ENCODE measurements at regions not wholly inside any gene's neighbourhood (a gene's known extent, or its start where the extent isn't known, plus 50 kb on each side); places are given as distances from the start of the nearest gene placed in this dataset.

GRCh38 chr12:127780881-127781280, 486.1 kb upstream of the TMEM132C start:
- H3K9me3 ChIP-seq (ENCODE audit: control insufficient read depth in 1 of 2, low read length in 2 of 2), result no peaks in the 10 kb centered on the region
- H3K4me1 ChIP-seq (ENCODE audit: control insufficient read depth in 1 of 2, insufficient read depth in 2 of 2, low read length in 2 of 2), result no peaks in the 10 kb centered on the region
- no peaks in the 10 kb centered on the region for H3K36me3 ChIP-seq (ENCODE audit: control insufficient read depth in 1 of 2, insufficient read depth in 2 of 2, low read length in 2 of 2)
- no peak overlapping the region for H3K4me3 ChIP-seq (ENCODE audit: low read depth in 1 of 2, low read length in 2 of 2)
- H3K27me3 ChIP-seq (ENCODE audit: low read depth, low read length), result no peaks in the 10 kb centered on the region
- no peak overlapping the region for H3K27ac ChIP-seq (ENCODE audit: low read length)

GRCh38 chr12:127781336-127781735, 485.6 kb upstream of the TMEM132C start:
- H3K27ac ChIP-seq (ENCODE audit: low read length), result no peak overlapping the region
- no peaks in the 10 kb centered on the region for H3K27me3 ChIP-seq (ENCODE audit: low read depth, low read length)
- H3K36me3 ChIP-seq (ENCODE audit: control insufficient read depth in 1 of 2, insufficient read depth in 2 of 2, low read length in 2 of 2), result no peaks in the 10 kb centered on the region
- H3K4me1 ChIP-seq (ENCODE audit: control insufficient read depth in 1 of 2, insufficient read depth in 2 of 2, low read length in 2 of 2), result no peaks in the 10 kb centered on the region
- H3K9me3 ChIP-seq (ENCODE audit: control insufficient read depth in 1 of 2, low read length in 2 of 2), result no peaks in the 10 kb centered on the region
- no peak overlapping the region for H3K4me3 ChIP-seq (ENCODE audit: low read depth in 1 of 2, low read length in 2 of 2)

- H3K36me3 ChIP-seq (ENCODE audit: control insufficient read depth in 1 of 2, insufficient read depth in 2 of 2, low read length in 2 of 2), result no peaks in the 10 kb centered on the region
- H3K27ac ChIP-seq (ENCODE audit: low read length), result no peak overlapping the region
- H3K4me3 ChIP-seq (ENCODE audit: low read depth in 1 of 2, low read length in 2 of 2), result no peak overlapping the region
- no peaks in the 10 kb centered on the region for H3K9me3 ChIP-seq (ENCODE audit: control insufficient read depth in 1 of 2, low read length in 2 of 2)
- no peaks in the 10 kb centered on the region for H3K4me1 ChIP-seq (ENCODE audit: control insufficient read depth in 1 of 2, insufficient read depth in 2 of 2, low read length in 2 of 2)
- H3K27me3 ChIP-seq (ENCODE audit: low read depth, low read length), result no peaks in the 10 kb centered on the region
Observed at GRCh38 chr12:127785540-127785939, 481.4 kb upstream of the TMEM132C start.

GRCh38 chr12:127785986-127786590, 480.9 kb upstream of the TMEM132C start:
- no peaks in the 10 kb centered on the region for H3K9me3 ChIP-seq (ENCODE audit: control insufficient read depth in 1 of 2, low read length in 2 of 2)
- no peak overlapping the region for H3K27ac ChIP-seq (ENCODE audit: low read length)
- no peak overlapping the region for H3K4me3 ChIP-seq (ENCODE audit: low read depth in 1 of 2, low read length in 2 of 2)
- no peaks in the 10 kb centered on the region for H3K36me3 ChIP-seq (ENCODE audit: control insufficient read depth in 1 of 2, insufficient read depth in 2 of 2, low read length in 2 of 2)
- H3K27me3 ChIP-seq (ENCODE audit: low read depth, low read length), result no peaks in the 10 kb centered on the region
- no peaks in the 10 kb centered on the region for H3K4me1 ChIP-seq (ENCODE audit: control insufficient read depth in 1 of 2, insufficient read depth in 2 of 2, low read length in 2 of 2)

GRCh38 chr12:127787544-127787943, 479.4 kb upstream of the TMEM132C start:
- Histone ChIP-seq H3K4me1 (ENCODE audit: control insufficient read depth in 1 of 2, insufficient read depth in 2 of 2, low read length in 2 of 2) (no peaks in the 10 kb centered on the region), H3K27me3 (ENCODE audit: low read depth, low read length) (no peaks in the 10 kb centered on the region), H3K36me3 (ENCODE audit: control insufficient read depth in 1 of 2, insufficient read depth in 2 of 2, low read length in 2 of 2) (no peaks in the 10 kb centered on the region), H3K27ac (ENCODE audit: low read length) (no peak overlapping the region), H3K4me3 (ENCODE audit: low read depth in 1 of 2, low read length in 2 of 2) (no peak overlapping the region), H3K9me3 (ENCODE audit: control insufficient read depth in 1 of 2, low read length in 2 of 2) (no peaks in the 10 kb centered on the region)

GRCh38 chr12:127790376-127790775, 476.6 kb upstream of the TMEM132C start:
- no peaks in the 10 kb centered on the region for H3K4me1 ChIP-seq (ENCODE audit: control insufficient read depth in 1 of 2, insufficient read depth in 2 of 2, low read length in 2 of 2)
- H3K9me3 ChIP-seq (ENCODE audit: control insufficient read depth in 1 of 2, low read length in 2 of 2), result no peaks in the 10 kb centered on the region
- no peak overlapping the region for H3K4me3 ChIP-seq (ENCODE audit: low read depth in 1 of 2, low read length in 2 of 2)
- no peaks in the 10 kb centered on the region for H3K27me3 ChIP-seq (ENCODE audit: low read depth, low read length)
- H3K36me3 ChIP-seq (ENCODE audit: control insufficient read depth in 1 of 2, insufficient read depth in 2 of 2, low read length in 2 of 2), result no peaks in the 10 kb centered on the region
- H3K27ac ChIP-seq (ENCODE audit: low read length), result no peak overlapping the region

- H3K9me3 ChIP-seq (ENCODE audit: control insufficient read depth in 1 of 2, low read length in 2 of 2), result peaks cover 0 to 2% of the 10 kb centered on the region in 2 donors
- H3K27me3 ChIP-seq (ENCODE audit: low read depth, low read length), result no peaks in the 10 kb centered on the region
- no peaks in the 10 kb centered on the region for H3K36me3 ChIP-seq (ENCODE audit: control insufficient read depth in 1 of 2, insufficient read depth in 2 of 2, low read length in 2 of 2)
- H3K27ac ChIP-seq (ENCODE audit: low read length), result no peak overlapping the region
- no peak overlapping the region for H3K4me3 ChIP-seq (ENCODE audit: low read depth in 1 of 2, low read length in 2 of 2)
- H3K4me1 ChIP-seq (ENCODE audit: control insufficient read depth in 1 of 2, insufficient read depth in 2 of 2, low read length in 2 of 2), result no peaks in the 10 kb centered on the region
Observed at GRCh38 chr12:127791217-127791616, 475.8 kb upstream of the TMEM132C start.

GRCh38 chr12:127797918-127798317, 469.1 kb upstream of the TMEM132C start:
- Histone ChIP-seq H3K9me3 (ENCODE audit: control insufficient read depth in 1 of 2, low read length in 2 of 2) (peaks cover 0 to 5% of the 10 kb centered on the region in 2 donors), H3K4me1 (ENCODE audit: control insufficient read depth in 1 of 2, insufficient read depth in 2 of 2, low read length in 2 of 2) (no peaks in the 10 kb centered on the region), H3K27me3 (ENCODE audit: low read depth, low read length) (no peaks in the 10 kb centered on the region), H3K27ac (ENCODE audit: low read length) (no peak overlapping the region), H3K4me3 (ENCODE audit: low read depth in 1 of 2, low read length in 2 of 2) (no peak overlapping the region), H3K36me3 (ENCODE audit: control insufficient read depth in 1 of 2, insufficient read depth in 2 of 2, low read length in 2 of 2) (no peaks in the 10 kb centered on the region)

GRCh38 chr12:127802271-127802670, 464.7 kb upstream of the TMEM132C start:
- Histone ChIP-seq H3K4me1 (ENCODE audit: control insufficient read depth in 1 of 2, insufficient read depth in 2 of 2, low read length in 2 of 2) (no peaks in the 10 kb centered on the region), H3K36me3 (ENCODE audit: control insufficient read depth in 1 of 2, insufficient read depth in 2 of 2, low read length in 2 of 2) (no peaks in the 10 kb centered on the region), H3K27me3 (ENCODE audit: low read depth, low read length) (no peaks in the 10 kb centered on the region), H3K9me3 (ENCODE audit: control insufficient read depth in 1 of 2, low read length in 2 of 2) (no peaks in the 10 kb centered on the region), H3K4me3 (ENCODE audit: low read depth in 1 of 2, low read length in 2 of 2) (no peak overlapping the region), H3K27ac (ENCODE audit: low read length) (no peak overlapping the region)

GRCh38 chr12:127803545-127803944, 463.4 kb upstream of the TMEM132C start:
- no peaks in the 10 kb centered on the region for H3K36me3 ChIP-seq (ENCODE audit: control insufficient read depth in 1 of 2, insufficient read depth in 2 of 2, low read length in 2 of 2)
- no peaks in the 10 kb centered on the region for H3K9me3 ChIP-seq (ENCODE audit: control insufficient read depth in 1 of 2, low read length in 2 of 2)
- no peak overlapping the region for H3K27ac ChIP-seq (ENCODE audit: low read length)
- H3K27me3 ChIP-seq (ENCODE audit: low read depth, low read length), result no peaks in the 10 kb centered on the region
- H3K4me3 ChIP-seq (ENCODE audit: low read depth in 1 of 2, low read length in 2 of 2), result no peak overlapping the region
- H3K4me1 ChIP-seq (ENCODE audit: control insufficient read depth in 1 of 2, insufficient read depth in 2 of 2, low read length in 2 of 2), result peaks cover 0 to under 1% of the 10 kb centered on the region in 2 donors

- H3K27ac ChIP-seq (ENCODE audit: low read length), result peak overlapping the region; percentile 55
- peaks cover 0 to 18% of the 10 kb centered on the region in 2 donors for H3K4me1 ChIP-seq (ENCODE audit: control insufficient read depth in 1 of 2, insufficient read depth in 2 of 2, low read length in 2 of 2)
- H3K9me3 ChIP-seq (ENCODE audit: control insufficient read depth in 1 of 2, low read length in 2 of 2), result no peaks in the 10 kb centered on the region
- no peaks in the 10 kb centered on the region for H3K27me3 ChIP-seq (ENCODE audit: low read depth, low read length)
- peaks cover 0 to 5% of the 10 kb centered on the region in 2 donors for H3K36me3 ChIP-seq (ENCODE audit: control insufficient read depth in 1 of 2, insufficient read depth in 2 of 2, low read length in 2 of 2)
- no peak overlapping the region for H3K4me3 ChIP-seq (ENCODE audit: low read depth in 1 of 2, low read length in 2 of 2)
Observed at GRCh38 chr12:127809275-127809674, 457.7 kb upstream of the TMEM132C start.

- no peaks in the 10 kb centered on the region for H3K9me3 ChIP-seq (ENCODE audit: control insufficient read depth in 1 of 2, low read length in 2 of 2)
- H3K36me3 ChIP-seq (ENCODE audit: control insufficient read depth in 1 of 2, insufficient read depth in 2 of 2, low read length in 2 of 2), result peaks cover 0 to 5% of the 10 kb centered on the region in 2 donors
- peaks cover 0 to 18% of the 10 kb centered on the region in 2 donors for H3K4me1 ChIP-seq (ENCODE audit: control insufficient read depth in 1 of 2, insufficient read depth in 2 of 2, low read length in 2 of 2)
- peak overlapping the region; percentile 55 for H3K27ac ChIP-seq (ENCODE audit: low read length)
- H3K4me3 ChIP-seq (ENCODE audit: low read depth in 1 of 2, low read length in 2 of 2), result no peak overlapping the region
- H3K27me3 ChIP-seq (ENCODE audit: low read depth, low read length), result no peaks in the 10 kb centered on the region
Observed at GRCh38 chr12:127810041-127810440, 456.9 kb upstream of the TMEM132C start.

All from muscle layer of duodenum (tissue), 2 donors.